ENCODE measurements at regions not wholly inside any gene's neighbourhood (a gene's known extent, or its start where the extent isn't known, plus 50 kb on each side); places are given as distances from the start of the nearest gene placed in this dataset.

DNA sequence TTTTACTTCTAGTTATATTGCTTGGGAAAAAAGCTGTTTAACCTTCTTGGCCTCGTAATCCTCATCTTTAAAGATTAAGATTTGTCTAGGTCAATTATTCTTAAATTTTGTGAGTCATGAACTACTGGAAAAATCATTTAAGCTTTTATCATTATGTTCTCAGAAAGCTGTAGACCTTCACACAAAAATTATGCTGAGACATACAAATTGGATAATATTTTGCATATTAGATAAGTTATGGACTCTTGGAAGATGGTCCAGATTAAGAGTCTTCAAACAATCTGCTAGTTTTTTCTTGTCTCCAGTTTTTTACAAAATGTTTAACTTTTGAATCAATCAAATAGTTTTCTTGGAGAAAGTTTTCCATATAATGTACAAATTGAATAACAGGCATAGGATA, 108.1 kb upstream of the NEIL3 start:
- WGBS, result 67% methylated on average over 1 of the region's 1 CpG
- DNase-seq (ENCODE audit: low spot score in 2 of 2), result no peak
- H3K27ac ChIP-seq, result no peak overlapping the region
- no peaks in the 10 kb centered on the region for H3K36me3 ChIP-seq
- H3K9me3 ChIP-seq, result no peaks in the 10 kb centered on the region
- no peaks in the 10 kb centered on the region for H3K4me1 ChIP-seq
- H3K4me3 ChIP-seq, result no peak overlapping the region
- no peaks in the 10 kb centered on the region for H3K27me3 ChIP-seq
- TF ChIP-seq POLR2AphosphoS5 (IDR thresholded peaks at IDR 0.05) (no peak), POLR2A (IDR thresholded peaks at IDR 0.05) (no peak), EP300 (IDR thresholded peaks at IDR 0.05) (no peak)
- TF ChIP-seq, protein P1, sequence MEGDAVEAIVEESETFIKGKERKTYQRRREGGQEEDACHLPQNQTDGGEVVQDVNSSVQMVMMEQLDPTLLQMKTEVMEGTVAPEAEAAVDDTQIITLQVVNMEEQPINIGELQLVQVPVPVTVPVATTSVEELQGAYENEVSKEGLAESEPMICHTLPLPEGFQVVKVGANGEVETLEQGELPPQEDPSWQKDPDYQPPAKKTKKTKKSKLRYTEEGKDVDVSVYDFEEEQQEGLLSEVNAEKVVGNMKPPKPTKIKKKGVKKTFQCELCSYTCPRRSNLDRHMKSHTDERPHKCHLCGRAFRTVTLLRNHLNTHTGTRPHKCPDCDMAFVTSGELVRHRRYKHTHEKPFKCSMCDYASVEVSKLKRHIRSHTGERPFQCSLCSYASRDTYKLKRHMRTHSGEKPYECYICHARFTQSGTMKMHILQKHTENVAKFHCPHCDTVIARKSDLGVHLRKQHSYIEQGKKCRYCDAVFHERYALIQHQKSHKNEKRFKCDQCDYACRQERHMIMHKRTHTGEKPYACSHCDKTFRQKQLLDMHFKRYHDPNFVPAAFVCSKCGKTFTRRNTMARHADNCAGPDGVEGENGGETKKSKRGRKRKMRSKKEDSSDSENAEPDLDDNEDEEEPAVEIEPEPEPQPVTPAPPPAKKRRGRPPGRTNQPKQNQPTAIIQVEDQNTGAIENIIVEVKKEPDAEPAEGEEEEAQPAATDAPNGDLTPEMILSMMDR (IDR thresholded peaks at IDR 0.05), result no peak

DNA sequence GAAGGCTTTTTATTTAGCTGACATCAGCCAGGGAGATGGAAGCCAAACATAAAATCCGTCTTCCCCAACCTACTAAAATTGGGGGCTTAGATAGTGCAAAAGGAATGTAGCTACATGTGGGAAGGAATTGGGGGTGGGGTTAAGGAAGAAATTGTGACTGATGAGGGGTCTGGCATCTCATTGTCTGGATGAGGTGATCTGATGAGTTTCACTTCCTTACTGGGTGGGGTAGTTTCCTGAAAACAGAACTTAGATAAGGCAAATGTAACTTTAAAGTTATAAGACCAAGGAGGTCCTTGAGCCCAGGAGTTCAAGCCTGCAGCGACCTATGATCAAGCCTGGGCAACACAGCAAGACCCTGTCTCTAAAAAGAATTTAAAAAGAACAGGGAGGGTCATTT, 105.5 kb upstream of the NEIL3 start:
- no peaks in the 10 kb centered on the region for H3K36me3 ChIP-seq
- H3K4me3 ChIP-seq, result no peak overlapping the region
- H3K27ac ChIP-seq, result no peak overlapping the region
- H3K27me3 ChIP-seq, result no peaks in the 10 kb centered on the region
- H3K4me1 ChIP-seq, result no peaks in the 10 kb centered on the region
- H3K9me3 ChIP-seq, result no peaks in the 10 kb centered on the region
- no peak for TF ChIP-seq POLR2AphosphoS5 (IDR thresholded peaks at IDR 0.05)
- TF ChIP-seq, protein P1 (IDR thresholded peaks at IDR 0.05), result no peak
- TF ChIP-seq POLR2A (IDR thresholded peaks at IDR 0.05), result no peak
- TF ChIP-seq EP300 (IDR thresholded peaks at IDR 0.05), result no peak
- DNase-seq (ENCODE audit: low spot score in 2 of 2), result no peak
- 41% methylated on average over 2 of the region's 2 CpGs for WGBS

DNA sequence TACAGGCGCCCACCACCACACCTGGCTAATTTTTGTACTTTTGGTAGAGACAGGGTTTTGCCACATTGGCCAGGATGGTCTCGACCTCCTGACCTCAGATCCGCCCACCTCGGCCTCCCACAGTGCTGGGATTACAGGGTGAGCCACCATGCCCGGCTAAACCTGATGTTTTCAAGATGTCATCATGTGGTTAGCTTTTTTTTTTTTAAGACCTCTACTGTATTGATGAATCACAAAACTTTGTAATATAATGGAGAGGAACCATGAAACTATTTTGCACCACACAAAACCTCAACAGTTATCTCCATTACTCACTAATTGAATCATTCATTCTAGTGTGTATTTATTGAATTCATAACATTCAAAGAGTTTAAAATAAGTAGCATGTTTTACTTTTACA, 94.7 kb upstream of the NEIL3 start:
- TF ChIP-seq, protein P1 (IDR thresholded peaks at IDR 0.05), result no peak
- TF ChIP-seq EP300 (IDR thresholded peaks at IDR 0.05) (no peak), POLR2AphosphoS5 (IDR thresholded peaks at IDR 0.05) (no peak), POLR2A (IDR thresholded peaks at IDR 0.05) (no peak)
- H3K9me3 ChIP-seq, result no peaks in the 10 kb centered on the region
- H3K4me3 ChIP-seq, result no peak overlapping the region
- no peak for DNase-seq (ENCODE audit: low spot score in 2 of 2)
- H3K36me3 ChIP-seq, result no peaks in the 10 kb centered on the region
- WGBS, result 80% methylated on average over 5 of the region's 5 CpGs
- H3K27ac ChIP-seq, result no peak overlapping the region
- no peaks in the 10 kb centered on the region for H3K27me3 ChIP-seq
- no peaks in the 10 kb centered on the region for H3K4me1 ChIP-seq

DNA sequence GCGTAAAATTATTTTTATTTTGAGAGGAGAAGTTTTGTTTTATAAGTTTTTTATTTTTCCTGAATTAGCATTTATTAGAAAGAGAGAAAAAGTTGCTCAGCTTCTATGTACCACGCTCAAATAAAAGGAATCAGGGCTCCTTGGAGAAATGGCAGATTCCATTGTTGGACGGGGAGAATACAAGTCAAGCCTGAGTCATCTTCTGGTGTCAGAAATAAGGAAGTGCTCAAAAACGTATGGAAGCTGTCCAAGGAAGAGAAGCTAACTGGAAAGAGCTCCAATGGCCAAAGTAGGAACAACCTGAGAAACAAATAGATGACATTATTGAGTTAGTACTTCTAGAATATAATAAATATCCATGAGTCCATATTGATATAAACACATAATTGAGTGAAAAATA, 89.3 kb upstream of the NEIL3 start:
- Histone ChIP-seq H3K36me3 (no peaks in the 10 kb centered on the region), H3K27ac (no peak overlapping the region), H3K4me3 (no peak overlapping the region), H3K27me3 (no peaks in the 10 kb centered on the region), H3K4me1 (no peaks in the 10 kb centered on the region), H3K9me3 (no peaks in the 10 kb centered on the region)
- DNase-seq (ENCODE audit: low spot score in 2 of 2), result no peak
- TF ChIP-seq EP300 (IDR thresholded peaks at IDR 0.05) (no peak), POLR2A (IDR thresholded peaks at IDR 0.05) (no peak), POLR2AphosphoS5 (IDR thresholded peaks at IDR 0.05) (no peak)
- TF ChIP-seq, protein P1 (IDR thresholded peaks at IDR 0.05), result no peak
- 51% methylated on average over 4 of the region's 4 CpGs for WGBS

DNA sequence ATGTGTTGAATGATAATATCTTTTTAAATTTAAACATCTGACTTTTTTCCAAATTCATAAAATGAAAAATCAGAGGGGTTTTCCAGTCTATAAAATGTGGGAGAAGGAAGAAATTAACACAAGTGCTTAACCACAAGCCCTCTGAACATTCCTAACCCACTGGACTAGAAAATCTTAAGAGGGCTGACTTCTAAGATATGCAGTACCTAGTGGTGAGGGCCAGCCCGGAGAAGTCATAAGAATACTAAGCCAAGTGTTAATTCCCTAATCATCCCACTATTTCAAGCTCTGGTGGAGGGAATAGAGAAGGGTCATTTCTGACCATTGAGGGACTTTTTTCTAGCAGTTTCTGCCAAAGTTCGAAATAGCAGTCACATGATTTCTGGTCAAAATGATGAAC, 86.9 kb upstream of the NEIL3 start:
- no peaks in the 10 kb centered on the region for H3K27me3 ChIP-seq
- no peaks in the 10 kb centered on the region for H3K9me3 ChIP-seq
- no peak overlapping the region for H3K27ac ChIP-seq
- DNase-seq (ENCODE audit: low spot score in 2 of 2), result no peak
- no peak overlapping the region for H3K4me3 ChIP-seq
- WGBS, result 56% methylated on average over 2 of the region's 2 CpGs
- no peaks in the 10 kb centered on the region for H3K4me1 ChIP-seq
- H3K36me3 ChIP-seq, result no peaks in the 10 kb centered on the region
- TF ChIP-seq POLR2AphosphoS5 (IDR thresholded peaks at IDR 0.05), result no peak
- no peak for TF ChIP-seq EP300 (IDR thresholded peaks at IDR 0.05)
- TF ChIP-seq, protein P1 (IDR thresholded peaks at IDR 0.05), result no peak
- no peak for TF ChIP-seq POLR2A (IDR thresholded peaks at IDR 0.05)

Measured in suprapubic skin (tissue), 4 donors.